Hepatocyte (in vitro differentiated cells): ENCODE measurements at regions not wholly inside any gene's neighbourhood (a gene's known extent, or its start where the extent isn't known, plus 50 kb on each side); places are given as distances from the start of the nearest gene placed in this dataset.

Source experiments
- DNase-seq: peaks from one replicate; pipeline ENCODE4 v3.0.0-alpha.2; 2016; ENCODE audit warnings: low spot score
- H2AFZ ChIP-seq: fragments of 200-600 bp; sonication (generic); 2 replicates; pipeline ENCODE4 v1.6.0; 2016; ENCODE audit warnings: antibody characterized with exemption, mild to moderate bottlenecking
- H3K27ac ChIP-seq: fragments of 200-600 bp; sonication (generic); 2 replicates; pipeline ENCODE4 v1.5.1; 2016; ENCODE audit warnings: mild to moderate bottlenecking
- H3K27me3 ChIP-seq: fragments of 200-600 bp; sonication (generic); 2 replicates; pipeline ENCODE4 v1.6.1; 2016
- H3K36me3 ChIP-seq: fragments of 200-600 bp; sonication (generic); replicated peaks from 2 replicates; pipeline ENCODE4 v1.5.1; 2016; ENCODE audit warnings: low read depth; ENCODE audit not compliant: insufficient read depth
- H3K4me1 ChIP-seq: fragments of 200-600 bp; sonication (generic); 2 replicates; pipeline ENCODE4 v1.5.1; 2016; ENCODE audit warnings: mild to moderate bottlenecking, moderate library complexity; ENCODE audit not compliant: insufficient read depth
- H3K4me2 ChIP-seq: fragments of 200-600 bp; sonication (generic); 2 replicates; pipeline ENCODE4 v1.6.0; 2016
- H3K4me3 ChIP-seq: fragments of 200-600 bp; sonication (generic); 2 replicates; pipeline ENCODE4 v1.5.1; 2016; ENCODE audit warnings: mild to moderate bottlenecking
- H3K79me2 ChIP-seq: fragments of 200-600 bp; sonication (generic); 2 replicates; pipeline ENCODE4 v1.6.0; 2017; ENCODE audit warnings: mild to moderate bottlenecking
- H3K9me2 ChIP-seq: fragments of 200-600 bp; sonication (generic); replicated peaks from 2 replicates; pipeline ENCODE4 v1.6.0; 2017; ENCODE audit warnings: mild to moderate bottlenecking; ENCODE audit not compliant: insufficient read depth
- H3K9me3 ChIP-seq: fragments of 200-600 bp; sonication (generic); 2 replicates; pipeline ENCODE4 v1.5.1; 2016; ENCODE audit warnings: low read depth, mild to moderate bottlenecking
- H4K20me1 ChIP-seq: fragments of 200-600 bp; sonication (generic); 2 replicates; pipeline ENCODE4 v1.6.0; 2016; ENCODE audit warnings: mild to moderate bottlenecking; ENCODE audit not compliant: insufficient read depth, poor library complexity, severe bottlenecking
- CTCF ChIP-seq: fragments of 200-600 bp; sonication (generic); IDR thresholded peaks from 2 replicates; pipeline ENCODE4 v1.5.1; 2016; ENCODE audit warnings: antibody characterized with exemption, mild to moderate bottlenecking; ENCODE audit not compliant: poor library complexity
- EZH2 ChIP-seq: fragments of 200-600 bp; sonication (generic); IDR thresholded peaks from 2 replicates; pipeline ENCODE4 v1.6.1; 2016; ENCODE audit warnings: antibody characterized with exemption, mild to moderate bottlenecking, borderline replicate concordance
- EZH2phosphoT487 ChIP-seq: fragments of 200-600 bp; sonication (generic); IDR thresholded peaks from one replicate; pipeline ENCODE4 v1.6.1; 2018; ENCODE audit warnings: antibody characterized with exemption, mild to moderate bottlenecking, low read depth, moderate library complexity; ENCODE audit not compliant: unreplicated experiment, severe bottlenecking
- WGBS: methylation state at CpG from one replicate; pipeline ENCODE4 v1.1.6; 2016; ENCODE audit warnings: low lambda C conversion rate; ENCODE audit errors: missing lambda C conversion rate; 5-methylcytosine and 5-hydroxymethylcytosine counted together

DNA sequence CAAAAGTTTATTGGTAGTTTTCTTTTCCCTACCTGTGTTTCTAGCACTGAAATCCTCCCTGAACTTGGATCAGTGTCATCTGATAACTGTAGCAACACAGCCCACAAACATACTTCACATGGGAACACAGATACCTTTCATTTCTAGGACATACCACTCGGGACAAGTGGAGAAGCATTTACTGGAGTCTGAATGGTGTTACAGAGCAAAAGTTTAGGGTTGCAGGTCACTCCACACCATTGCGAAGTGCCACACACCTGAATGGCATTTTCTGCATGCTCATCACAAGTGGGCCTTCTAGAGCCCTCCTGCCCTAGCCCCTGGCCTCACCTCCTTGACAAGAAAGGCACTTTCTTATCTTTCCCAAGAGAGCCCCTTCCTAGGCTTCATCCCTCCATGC is 184.8 kb upstream of the PKDCC start:
- DNase-seq, result no peak
- H3K4me1 ChIP-seq, result peaks cover 6% of the 10 kb centered on the region
- H4K20me1 ChIP-seq, result no peaks in the 10 kb centered on the region
- no peaks in the 10 kb centered on the region for H3K36me3 ChIP-seq
- H3K27me3 ChIP-seq, result no peaks in the 10 kb centered on the region
- TF ChIP-seq CTCF, result no peak
- no peak for TF ChIP-seq EZH2
- TF ChIP-seq EZH2phosphoT487, result no peak
- WGBS, result 78% methylated on average over 2 of the region's 2 CpGs
- H3K4me2 ChIP-seq, result no peak overlapping the region
- H3K4me3 ChIP-seq, result no peak overlapping the region
- no peak overlapping the region for H3K27ac ChIP-seq
- no peaks in the 10 kb centered on the region for H3K79me2 ChIP-seq
- H3K9me3 ChIP-seq, result no peaks in the 10 kb centered on the region
- H2AFZ ChIP-seq, result no peak overlapping the region
- no peaks in the 10 kb centered on the region for H3K9me2 ChIP-seq

GRCh38 chr2:41865263-41865662 is 182.6 kb upstream of the PKDCC start:
- DNase-seq, result no peak
- WGBS, result 72% methylated on average over 3 of the region's 3 CpGs
- no peaks in the 10 kb centered on the region for H3K9me3 ChIP-seq
- H3K9me2 ChIP-seq, result no peaks in the 10 kb centered on the region
- no peaks in the 10 kb centered on the region for H3K27me3 ChIP-seq
- H3K27ac ChIP-seq, result no peak overlapping the region
- H3K4me1 ChIP-seq, result peaks cover 6% of the 10 kb centered on the region
- H3K4me3 ChIP-seq, result no peak overlapping the region
- no peak overlapping the region for H2AFZ ChIP-seq
- no peak overlapping the region for H3K4me2 ChIP-seq
- no peaks in the 10 kb centered on the region for H4K20me1 ChIP-seq
- no peaks in the 10 kb centered on the region for H3K79me2 ChIP-seq
- TF ChIP-seq EZH2 (no peak), EZH2phosphoT487 (no peak), CTCF (no peak)
- H3K36me3 ChIP-seq, result no peaks in the 10 kb centered on the region

- TF ChIP-seq EZH2 (no peak), CTCF (no peak), EZH2phosphoT487 (no peak)
- H3K36me3 ChIP-seq, result no peaks in the 10 kb centered on the region
- no peaks in the 10 kb centered on the region for H3K27me3 ChIP-seq
- H2AFZ ChIP-seq, result no peak overlapping the region
- no peak overlapping the region for H3K27ac ChIP-seq
- no peak overlapping the region for H3K4me2 ChIP-seq
- no peak overlapping the region for H3K4me3 ChIP-seq
- no peaks in the 10 kb centered on the region for H3K9me2 ChIP-seq
- peaks cover 13% of the 10 kb centered on the region for H3K4me1 ChIP-seq
- H3K9me3 ChIP-seq, result no peaks in the 10 kb centered on the region
- H4K20me1 ChIP-seq, result no peaks in the 10 kb centered on the region
- no peaks in the 10 kb centered on the region for H3K79me2 ChIP-seq
- WGBS, result 65% methylated on average over 3 of the region's 3 CpGs
- DNase-seq, result no peak
Measured at GRCh38 chr2:41867553-41867952, 180.3 kb upstream of the PKDCC start.
